BJ (cell line): ENCODE measurements at regions not wholly inside any gene's neighbourhood (a gene's known extent, or its start where the extent isn't known, plus 50 kb on each side); places are given as distances from the start of the nearest gene placed in this dataset.

Experiments used
- CTCF ChIA-PET: fragments of 350-600 bp; formaldehyde crosslinking; extraction: SDS; loops from one replicate; lab custom pipeline; 2021; ENCODE audit warnings: antibody characterized with exemption, inconsistent platforms; lab: Yijun Ruan, JAX
- POLR2A ChIA-PET: fragments of 300-600 bp; sonication (Branson Sonifier 250); formaldehyde crosslinking; extraction: SDS; loops from one replicate; lab custom pipeline; 2021; ENCODE audit warnings: antibody characterized with exemption; lab: Charles Lee
- DNase-seq: peaks from one replicate; pipeline ENCODE4 v3.0.0-alpha.2; 2011; ENCODE audit warnings: low read depth
- H3K27me3 ChIP-seq: 2 replicates; pipeline ENCODE4 v1.6.0; 2011; ENCODE audit warnings: low read length; ENCODE audit not compliant: control insufficient read depth, insufficient read depth
- H3K36me3 ChIP-seq: 2 replicates; pipeline ENCODE4 v1.5.1; 2011; ENCODE audit warnings: low read length; ENCODE audit not compliant: control insufficient read depth, insufficient read depth
- H3K4me3 ChIP-seq: 2 replicates; pipeline ENCODE4 v1.5.1; 2011; ENCODE audit warnings: low read depth, mild to moderate bottlenecking, control low read depth, low read length
- TF ChIP-seq, protein P1 (sequence below): IDR thresholded peaks from 2 replicates; pipeline ENCODE4 v1.5.1; 2011; ENCODE audit warnings: low read depth, mild to moderate bottlenecking, control low read depth, inconsistent platforms, low read length, moderate library complexity; ENCODE audit not compliant: insufficient read depth

DNA sequence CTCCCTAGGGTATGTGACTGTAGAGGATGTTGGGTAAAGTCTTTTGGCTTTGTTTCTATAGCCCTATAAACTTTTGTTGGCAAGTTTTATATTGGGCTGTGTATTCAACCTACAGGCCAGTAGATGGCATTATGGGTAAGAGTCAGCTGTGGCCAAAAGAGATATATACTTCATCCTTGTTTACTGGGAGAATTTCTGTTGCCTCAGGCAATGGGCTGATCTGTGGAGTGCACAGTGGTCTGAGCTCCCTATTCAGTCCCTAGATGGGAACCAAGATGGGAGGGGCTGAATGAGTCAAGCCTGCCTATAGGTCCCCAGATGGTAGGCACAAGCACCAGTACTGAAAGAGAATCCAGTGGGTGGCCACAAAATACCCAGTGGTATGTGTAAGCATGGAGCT, 580.6 kb downstream of the EPHA5 start:
- no peak overlapping the region for H3K4me3 ChIP-seq
- TF ChIP-seq, protein P1, sequence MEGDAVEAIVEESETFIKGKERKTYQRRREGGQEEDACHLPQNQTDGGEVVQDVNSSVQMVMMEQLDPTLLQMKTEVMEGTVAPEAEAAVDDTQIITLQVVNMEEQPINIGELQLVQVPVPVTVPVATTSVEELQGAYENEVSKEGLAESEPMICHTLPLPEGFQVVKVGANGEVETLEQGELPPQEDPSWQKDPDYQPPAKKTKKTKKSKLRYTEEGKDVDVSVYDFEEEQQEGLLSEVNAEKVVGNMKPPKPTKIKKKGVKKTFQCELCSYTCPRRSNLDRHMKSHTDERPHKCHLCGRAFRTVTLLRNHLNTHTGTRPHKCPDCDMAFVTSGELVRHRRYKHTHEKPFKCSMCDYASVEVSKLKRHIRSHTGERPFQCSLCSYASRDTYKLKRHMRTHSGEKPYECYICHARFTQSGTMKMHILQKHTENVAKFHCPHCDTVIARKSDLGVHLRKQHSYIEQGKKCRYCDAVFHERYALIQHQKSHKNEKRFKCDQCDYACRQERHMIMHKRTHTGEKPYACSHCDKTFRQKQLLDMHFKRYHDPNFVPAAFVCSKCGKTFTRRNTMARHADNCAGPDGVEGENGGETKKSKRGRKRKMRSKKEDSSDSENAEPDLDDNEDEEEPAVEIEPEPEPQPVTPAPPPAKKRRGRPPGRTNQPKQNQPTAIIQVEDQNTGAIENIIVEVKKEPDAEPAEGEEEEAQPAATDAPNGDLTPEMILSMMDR = no peak
- ChIA-PET CTCF (no interaction called here), POLR2A (no interaction called here)
- H3K27me3 ChIP-seq = no peaks in the 10 kb centered on the region
- DNase-seq = no peak
- no peaks in the 10 kb centered on the region for H3K36me3 ChIP-seq

DNA sequence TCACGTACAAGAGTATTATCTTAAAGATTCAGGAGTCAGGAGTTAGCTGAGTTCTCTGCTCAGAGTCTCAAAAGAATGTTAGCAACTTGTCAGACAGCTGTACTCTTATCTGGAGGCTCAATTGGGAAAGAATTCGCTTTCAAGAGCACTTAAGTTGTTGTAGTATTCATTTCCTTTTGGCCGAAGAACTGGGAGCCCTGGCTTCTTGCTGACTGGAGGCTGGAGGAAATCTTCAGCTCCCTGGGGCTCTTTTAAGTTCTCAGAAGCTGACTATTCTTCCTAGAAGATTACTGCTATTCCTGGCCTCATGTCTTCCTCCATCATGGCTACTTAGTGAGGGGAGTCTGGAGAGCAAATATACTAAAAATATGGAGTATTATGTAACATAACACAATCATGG, 587.2 kb downstream of the EPHA5 start:
- ChIA-PET POLR2A (no interaction called here), CTCF (no interaction called here)
- H3K36me3 ChIP-seq = no peaks in the 10 kb centered on the region
- no peak overlapping the region for H3K4me3 ChIP-seq
- no peaks in the 10 kb centered on the region for H3K27me3 ChIP-seq
- TF ChIP-seq, protein P1 = no peak
- DNase-seq = no peak

DNA sequence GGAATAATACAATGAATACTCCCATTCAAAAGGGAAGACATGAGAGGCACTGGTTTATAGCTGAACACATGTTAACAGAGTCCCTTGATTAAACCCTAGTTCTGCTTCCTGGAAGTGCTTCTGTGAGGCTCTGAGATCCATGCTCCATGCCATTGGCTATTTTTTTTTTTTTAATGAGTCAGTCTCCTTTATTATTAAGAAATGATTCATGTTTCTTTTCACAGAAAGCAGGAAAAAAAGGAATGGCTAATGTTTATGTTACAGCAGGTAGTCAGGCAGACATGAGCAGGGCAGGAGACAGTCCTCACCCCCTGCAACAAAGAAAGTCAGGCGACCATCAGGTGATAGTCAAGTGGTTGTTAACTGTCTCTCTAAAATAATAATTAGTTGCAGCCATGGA, 598.7 kb downstream of the EPHA5 start:
- CTCF ChIA-PET = no interaction called here
- no peaks in the 10 kb centered on the region for H3K36me3 ChIP-seq
- no peaks in the 10 kb centered on the region for H3K27me3 ChIP-seq
- TF ChIP-seq, protein P1 = no peak
- no peak for DNase-seq
- no peak overlapping the region for H3K4me3 ChIP-seq
- POLR2A ChIA-PET = no interaction called here

DNA sequence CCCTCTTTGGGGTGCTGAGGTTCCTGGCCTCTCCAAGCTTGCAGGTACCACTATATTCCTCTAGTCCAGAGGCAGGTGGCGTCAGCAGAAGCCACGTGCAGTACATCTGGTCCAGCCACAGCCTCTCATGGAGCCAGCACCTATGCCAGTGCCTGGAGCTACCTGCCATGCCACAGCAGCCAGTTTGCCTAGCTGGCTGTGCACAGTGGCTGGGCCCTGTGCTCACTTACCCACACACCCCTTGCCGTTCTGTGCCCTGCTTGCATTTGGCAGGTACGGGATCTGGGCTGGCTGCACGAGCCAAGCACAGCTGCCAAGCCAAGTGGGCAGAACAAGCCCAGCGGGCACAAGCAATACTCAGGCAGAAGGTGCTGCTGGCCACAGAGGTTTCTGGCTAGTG, 601.1 kb downstream of the EPHA5 start:
- Histone ChIP-seq H3K4me3 (no peak overlapping the region), H3K36me3 (no peaks in the 10 kb centered on the region), H3K27me3 (no peaks in the 10 kb centered on the region)
- POLR2A ChIA-PET = no interaction called here
- TF ChIP-seq, protein P1 = no peak
- DNase-seq = no peak
- CTCF ChIA-PET = no interaction called here

DNA sequence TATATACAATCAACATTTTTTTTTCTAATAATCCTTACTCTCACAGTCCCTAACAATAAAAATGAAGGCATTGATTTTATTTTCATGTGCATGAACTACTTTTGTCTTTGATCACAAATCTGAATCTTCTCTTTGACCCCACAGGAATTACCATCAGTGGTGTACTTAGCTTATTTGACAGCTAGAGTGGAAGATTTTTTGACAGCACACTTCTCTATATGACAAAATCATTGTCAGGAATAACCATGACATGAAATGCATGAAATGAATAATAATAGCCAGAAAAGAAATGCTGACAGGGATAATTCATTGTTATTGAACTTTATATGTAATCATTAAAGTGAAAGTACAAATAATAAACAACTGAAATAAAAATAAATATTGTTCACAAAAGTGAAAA, 604.2 kb downstream of the EPHA5 start:
- ChIA-PET CTCF (no interaction called here), POLR2A (no interaction called here)
- DNase-seq = no peak
- Histone ChIP-seq H3K36me3 (no peaks in the 10 kb centered on the region), H3K27me3 (no peaks in the 10 kb centered on the region), H3K4me3 (no peak overlapping the region)
- TF ChIP-seq, protein P1 = no peak
